WERI-Rb-1 (cell line): ENCODE measurements at regions not wholly inside any gene's neighbourhood (a gene's known extent, or its start where the extent isn't known, plus 50 kb on each side); places are given as distances from the start of the nearest gene placed in this dataset.
A peak's percentile ranks its signal among the peaks of the same experiment; 100 is the strongest.
"Not testable (repeated sequence)": the region's sequence is repeated elsewhere in the genome, so short reads cannot be mapped to it uniquely, and the experiment has no call there.

Experiments
- DNase-seq: peaks from one replicate; pipeline ENCODE4 v3.0.0-alpha.2; 2020
- H3K27ac ChIP-seq: fragments of 250-450 bp; sonication (Bioruptor Pico); 2 replicates; pipeline ENCODE4 v1.5.1; 2020; ENCODE audit warnings: mild to moderate bottlenecking, moderate library complexity
- H3K27me3 ChIP-seq: fragments of 250-450 bp; sonication (Bioruptor Pico); 2 replicates; pipeline ENCODE4 v1.5.1; 2021; ENCODE audit warnings: mild to moderate bottlenecking, low read depth, moderate library complexity; ENCODE audit not compliant: insufficient read depth, severe bottlenecking
- H3K36me3 ChIP-seq: fragments of 250-450 bp; sonication (Bioruptor Pico); 2 replicates; pipeline ENCODE4 v1.5.1; 2020; ENCODE audit warnings: mild to moderate bottlenecking, moderate library complexity
- H3K4me3 ChIP-seq: 2 replicates; pipeline ENCODE4 v1.5.1; 2011; ENCODE audit warnings: low read depth, mild to moderate bottlenecking, control low read depth, low read length
- H3K9me3 ChIP-seq: fragments of 250-450 bp; sonication (Bioruptor Pico); 2 replicates; pipeline ENCODE4 v1.5.1; 2021; ENCODE audit warnings: mild to moderate bottlenecking, moderate library complexity; ENCODE audit not compliant: severe bottlenecking
- CTCF ChIP-seq: IDR thresholded peaks from 2 replicates; pipeline ENCODE4 v1.5.1; 2011; ENCODE audit warnings: low read depth, mild to moderate bottlenecking, control low read depth, inconsistent platforms, low read length

GRCh38 chr4:188971125-188971524, 831.9 kb downstream of the TRIML1 start:
- Histone ChIP-seq H3K36me3 (no peaks in the 10 kb centered on the region), H3K9me3 (no peaks in the 10 kb centered on the region), H3K4me3 (no peak overlapping the region), H3K27me3 (peaks cover 73% of the 10 kb centered on the region), H3K27ac (no peak overlapping the region)
- DNase-seq = no peak
- peak; percentile 42 for TF ChIP-seq CTCF

- TF ChIP-seq CTCF = no peak
- Histone ChIP-seq H3K27ac (no peak overlapping the region), H3K36me3 (no peaks in the 10 kb centered on the region), H3K4me3 (no peak overlapping the region), H3K9me3 (no peaks in the 10 kb centered on the region), H3K27me3 (peaks cover 67% of the 10 kb centered on the region)
- DNase-seq = no peak
Observed at GRCh38 chr4:188975271-188975670, 836.0 kb downstream of the TRIML1 start.

- DNase-seq = no peak
- H3K27ac ChIP-seq = no peak overlapping the region
- H3K4me3 ChIP-seq = no peak overlapping the region
- no peaks in the 10 kb centered on the region for H3K9me3 ChIP-seq
- TF ChIP-seq CTCF = no peak
- peaks cover 70% of the 10 kb centered on the region for H3K27me3 ChIP-seq
- no peaks in the 10 kb centered on the region for H3K36me3 ChIP-seq
Observed at GRCh38 chr4:188976644-188977115, 837.4 kb downstream of the TRIML1 start.

GRCh38 chr4:188977232-188977631, 838.0 kb downstream of the TRIML1 start:
- H3K27ac ChIP-seq, H3K4me3 ChIP-seq, H3K36me3 ChIP-seq, DNase-seq, H3K9me3 ChIP-seq: not testable (repeated sequence)
- H3K27me3 ChIP-seq = peaks cover 70% of the 10 kb centered on the region

GRCh38 chr4:188984518-188984917, 845.3 kb downstream of the TRIML1 start:
- Histone ChIP-seq H3K27me3 (peaks cover 71% of the 10 kb centered on the region), H3K36me3 (no peaks in the 10 kb centered on the region), H3K27ac (no peak overlapping the region), H3K4me3 (no peak overlapping the region), H3K9me3 (peaks cover 4% of the 10 kb centered on the region)
- TF ChIP-seq CTCF = no peak
- no peak for DNase-seq

GRCh38 chr4:188986271-188986689, 847.0 kb downstream of the TRIML1 start:
- Histone ChIP-seq H3K27ac (no peak overlapping the region), H3K9me3 (peaks cover 4% of the 10 kb centered on the region), H3K4me3 (no peak overlapping the region), H3K27me3 (peaks cover 65% of the 10 kb centered on the region), H3K36me3 (no peaks in the 10 kb centered on the region)
- TF ChIP-seq CTCF = no peak
- no peak for DNase-seq
